ENCODE measurements at regions not wholly inside any gene's neighbourhood (a gene's known extent, or its start where the extent isn't known, plus 50 kb on each side); places are given as distances from the start of the nearest gene placed in this dataset.

DNA sequence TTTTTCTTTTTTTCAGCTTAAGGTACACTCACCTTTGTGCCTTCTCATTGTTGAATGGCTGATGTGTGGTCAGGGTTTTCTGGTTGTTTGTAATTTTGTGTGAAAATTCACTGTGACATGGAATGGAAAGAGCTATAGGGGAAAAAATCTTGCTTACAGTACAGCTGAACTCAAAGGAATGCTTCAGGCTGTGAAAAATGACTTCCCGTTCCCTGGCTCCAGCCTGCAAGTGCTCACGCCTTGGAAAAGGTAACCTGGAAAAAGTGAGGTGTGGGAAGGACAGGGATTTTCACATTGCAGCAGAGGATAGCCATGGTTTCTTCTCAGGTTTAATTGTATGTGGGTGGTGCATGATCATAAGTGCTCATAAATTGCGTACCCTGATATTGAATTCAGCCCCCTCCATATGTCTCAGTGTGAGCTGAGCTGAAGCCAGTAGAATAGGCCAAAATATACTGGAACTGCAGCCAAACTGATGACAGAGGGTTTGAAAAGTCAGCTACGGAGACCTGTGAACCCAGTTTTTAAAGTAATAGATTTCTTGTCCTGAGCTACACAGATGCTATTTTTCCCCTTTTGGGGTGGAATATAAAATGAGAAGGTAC is 228.7 kb upstream of the RASGRP1 start:
- H3K4me1 ChIP-seq (ENCODE audit: control insufficient read depth in 1 of 2, insufficient read depth in 2 of 2, low read depth in 1 of 2, low read length in 1 of 2): peaks cover 3 to 7% of the 10 kb centered on the region in 2 experiments; a peak in 1 of 4 replicates
- no peaks in the 10 kb centered on the region for H3K9me3 ChIP-seq
- H3K79me2 ChIP-seq (ENCODE audit: insufficient read depth): no peaks in the 10 kb centered on the region
- ChIA-PET CTCF (no interaction called here), POLR2A (no interaction called here)
- H3K36me3 ChIP-seq (replicated peaks in 1 of 2; ENCODE audit: control insufficient read depth in 1 of 2, insufficient read depth in 2 of 2, low read length in 1 of 2): no peaks in the 10 kb centered on the region
- no peak overlapping the region for H3K4me2 ChIP-seq
- no peak overlapping the region for H3K9ac ChIP-seq
- no peak overlapping the region for H2AFZ ChIP-seq (ENCODE audit: low read depth)
- H4K20me1 ChIP-seq (ENCODE audit: insufficient read depth): no peaks in the 10 kb centered on the region
- H3K27ac ChIP-seq (ENCODE audit: low read depth in 2 of 2, low read length in 1 of 2): no peak overlapping the region
- no peak overlapping the region for H3K4me3 ChIP-seq (ENCODE audit: low read depth in 2 of 2, low read length in 1 of 2)
- DNase-seq: no peak
- 68% methylated on average over 4 of the region's 4 CpGs for WGBS (ENCODE audit: low lambda C conversion rate)
- H3K9me2 ChIP-seq: no peaks in the 10 kb centered on the region
- H3K27me3 ChIP-seq (ENCODE audit: insufficient read depth): no peaks in the 10 kb centered on the region
- TF ChIP-seq, protein P1, sequence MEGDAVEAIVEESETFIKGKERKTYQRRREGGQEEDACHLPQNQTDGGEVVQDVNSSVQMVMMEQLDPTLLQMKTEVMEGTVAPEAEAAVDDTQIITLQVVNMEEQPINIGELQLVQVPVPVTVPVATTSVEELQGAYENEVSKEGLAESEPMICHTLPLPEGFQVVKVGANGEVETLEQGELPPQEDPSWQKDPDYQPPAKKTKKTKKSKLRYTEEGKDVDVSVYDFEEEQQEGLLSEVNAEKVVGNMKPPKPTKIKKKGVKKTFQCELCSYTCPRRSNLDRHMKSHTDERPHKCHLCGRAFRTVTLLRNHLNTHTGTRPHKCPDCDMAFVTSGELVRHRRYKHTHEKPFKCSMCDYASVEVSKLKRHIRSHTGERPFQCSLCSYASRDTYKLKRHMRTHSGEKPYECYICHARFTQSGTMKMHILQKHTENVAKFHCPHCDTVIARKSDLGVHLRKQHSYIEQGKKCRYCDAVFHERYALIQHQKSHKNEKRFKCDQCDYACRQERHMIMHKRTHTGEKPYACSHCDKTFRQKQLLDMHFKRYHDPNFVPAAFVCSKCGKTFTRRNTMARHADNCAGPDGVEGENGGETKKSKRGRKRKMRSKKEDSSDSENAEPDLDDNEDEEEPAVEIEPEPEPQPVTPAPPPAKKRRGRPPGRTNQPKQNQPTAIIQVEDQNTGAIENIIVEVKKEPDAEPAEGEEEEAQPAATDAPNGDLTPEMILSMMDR (IDR thresholded peaks at IDR 0.05): no peak
- no peak for TF ChIP-seq POLR2AphosphoS5 (IDR thresholded peaks at IDR 0.05; ENCODE audit: low read depth, low read length)
- no peak for TF ChIP-seq FOSL2 (IDR thresholded peaks at IDR 0.05; ENCODE audit: borderline replicate concordance, low read depth)
- TF ChIP-seq USF2 (IDR thresholded peaks at IDR 0.05; ENCODE audit: borderline replicate concordance, low read depth, low read length): no peak
- no peak for TF ChIP-seq GABPA (IDR thresholded peaks at IDR 0.05; ENCODE audit: low read depth)
- no peak for TF ChIP-seq RAD21 (IDR thresholded peaks at IDR 0.05; ENCODE audit: low read length)
- no peak for TF ChIP-seq ELF1 (IDR thresholded peaks at IDR 0.05)
- TF ChIP-seq PBX3 (IDR thresholded peaks at IDR 0.05): no peak
- TF ChIP-seq EZH2phosphoT487 (IDR thresholded peaks at IDR 0.05; ENCODE audit: borderline replicate concordance, low read depth): no peak
- no peak for TF ChIP-seq FOXM1 (IDR thresholded peaks at IDR 0.05; ENCODE audit: low read depth)
- no peak for TF ChIP-seq RXRA (IDR thresholded peaks at IDR 0.05; ENCODE audit: borderline replicate concordance, low read depth)
- TF ChIP-seq TCF12 (IDR thresholded peaks at IDR 0.05): no peak
- TF ChIP-seq GATA2 (CRISPR knock-in tag; IDR thresholded peaks at IDR 0.05): no peak
- TF ChIP-seq YY1 (IDR thresholded peaks at IDR 0.05; ENCODE audit: low read depth): no peak
- TF ChIP-seq RCOR1 (IDR thresholded peaks at IDR 0.05; ENCODE audit: low read length): no peak
- H3F3A ChIP-seq (replicated peaks; ENCODE audit: insufficient read depth): no peaks in the 10 kb centered on the region

Data from SK-N-SH (cell line).